ENCODE measurements at regions not wholly inside any gene's neighbourhood (a gene's known extent, or its start where the extent isn't known, plus 50 kb on each side); places are given as distances from the start of the nearest gene placed in this dataset.

DNA sequence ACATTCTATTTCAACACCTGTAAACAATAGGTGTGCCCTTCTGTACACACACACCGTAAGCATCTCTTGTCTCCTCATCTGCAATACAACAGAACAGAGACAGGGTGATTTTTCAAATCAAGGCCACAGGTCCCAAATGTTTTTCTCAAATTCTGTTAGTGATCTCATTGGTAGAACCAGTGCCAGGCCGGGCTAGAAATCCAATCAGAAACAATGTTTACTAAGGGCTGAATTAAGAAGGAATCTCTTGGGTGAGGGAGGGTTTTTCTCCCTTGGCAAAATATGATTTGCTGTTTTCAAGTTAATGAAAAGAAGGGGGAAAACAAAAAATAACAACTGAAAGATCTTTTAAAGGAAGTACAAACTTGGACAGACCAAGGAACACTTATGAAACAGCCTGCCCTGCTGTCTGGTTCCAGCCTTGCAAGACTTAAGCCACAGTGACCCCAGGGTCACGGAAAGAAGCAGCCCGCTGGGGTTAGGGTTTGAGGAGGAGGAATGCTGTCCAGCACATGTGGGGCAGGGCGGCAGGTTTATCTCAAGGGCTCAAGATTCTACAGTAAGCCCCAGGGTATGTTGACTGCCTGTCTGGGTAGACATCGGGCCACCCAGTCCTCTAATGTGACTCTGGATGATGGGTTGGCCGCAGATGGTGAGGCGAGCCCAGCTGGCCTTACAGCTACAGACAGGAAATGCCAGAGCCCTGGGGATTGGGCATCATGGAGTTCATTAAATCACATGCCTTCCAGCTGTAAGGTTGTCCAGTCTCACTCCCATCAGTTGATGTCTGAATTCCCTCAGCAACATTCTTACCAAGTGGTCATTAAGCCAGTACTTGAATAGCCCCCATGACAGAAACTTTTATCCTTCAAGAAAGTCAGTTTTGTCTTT lies 73.3 kb upstream of the SLC44A3 start:
- H3K4me1 ChIP-seq = no peaks in the 10 kb centered on the region
- peaks cover 10% of the 10 kb centered on the region for H3K9me3 Mint-ChIP-seq (ENCODE audit: unreplicated experiment)
- ChIA-PET CTCF (no interaction called here), POLR2A (no interaction called here)
- no peak overlapping the region for H3K4me3 Mint-ChIP-seq (ENCODE audit: unreplicated experiment)
- H3K36me3 Mint-ChIP-seq (ENCODE audit: insufficient read depth, unreplicated experiment) = no peaks in the 10 kb centered on the region
- no peaks in the 10 kb centered on the region; the same call in 1 of the 2 replicates for H3K36me3 ChIP-seq (ENCODE audit: control insufficient read depth, insufficient read depth, low read length)
- H3K27me3 ChIP-seq (replicated peaks; ENCODE audit: control insufficient read depth, insufficient read depth, low read length) = no peaks in the 10 kb centered on the region
- intact Hi-C loops (cut with micrococcal nuclease; ENCODE audit: unreplicated experiment) = no loop called here
- DNase-seq = peak; percentile 4 to 50
- no peaks in the 10 kb centered on the region for H3K9me3 ChIP-seq
- no peaks in the 10 kb centered on the region for H3K4me1 Mint-ChIP-seq (ENCODE audit: low read depth, unreplicated experiment)
- H3K27ac Mint-ChIP-seq (ENCODE audit: unreplicated experiment) = no peak overlapping the region
- TF ChIP-seq, protein P1, sequence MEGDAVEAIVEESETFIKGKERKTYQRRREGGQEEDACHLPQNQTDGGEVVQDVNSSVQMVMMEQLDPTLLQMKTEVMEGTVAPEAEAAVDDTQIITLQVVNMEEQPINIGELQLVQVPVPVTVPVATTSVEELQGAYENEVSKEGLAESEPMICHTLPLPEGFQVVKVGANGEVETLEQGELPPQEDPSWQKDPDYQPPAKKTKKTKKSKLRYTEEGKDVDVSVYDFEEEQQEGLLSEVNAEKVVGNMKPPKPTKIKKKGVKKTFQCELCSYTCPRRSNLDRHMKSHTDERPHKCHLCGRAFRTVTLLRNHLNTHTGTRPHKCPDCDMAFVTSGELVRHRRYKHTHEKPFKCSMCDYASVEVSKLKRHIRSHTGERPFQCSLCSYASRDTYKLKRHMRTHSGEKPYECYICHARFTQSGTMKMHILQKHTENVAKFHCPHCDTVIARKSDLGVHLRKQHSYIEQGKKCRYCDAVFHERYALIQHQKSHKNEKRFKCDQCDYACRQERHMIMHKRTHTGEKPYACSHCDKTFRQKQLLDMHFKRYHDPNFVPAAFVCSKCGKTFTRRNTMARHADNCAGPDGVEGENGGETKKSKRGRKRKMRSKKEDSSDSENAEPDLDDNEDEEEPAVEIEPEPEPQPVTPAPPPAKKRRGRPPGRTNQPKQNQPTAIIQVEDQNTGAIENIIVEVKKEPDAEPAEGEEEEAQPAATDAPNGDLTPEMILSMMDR (IDR thresholded peaks at IDR 0.05; ENCODE audit: insufficient read depth in 1 of 2, low read depth in 1 of 2, low read length in 1 of 2, severe bottlenecking in 1 of 2, unreplicated experiment in 1 of 2) = no peak
- no peak overlapping the region for H3K4me3 ChIP-seq (ENCODE audit: low read depth, low read length)
- H3K27me3 Mint-ChIP-seq (ENCODE audit: insufficient read depth, unreplicated experiment) = no peaks in the 10 kb centered on the region
- no TSS peak for BruUV-seq (replicated peaks)

DNA sequence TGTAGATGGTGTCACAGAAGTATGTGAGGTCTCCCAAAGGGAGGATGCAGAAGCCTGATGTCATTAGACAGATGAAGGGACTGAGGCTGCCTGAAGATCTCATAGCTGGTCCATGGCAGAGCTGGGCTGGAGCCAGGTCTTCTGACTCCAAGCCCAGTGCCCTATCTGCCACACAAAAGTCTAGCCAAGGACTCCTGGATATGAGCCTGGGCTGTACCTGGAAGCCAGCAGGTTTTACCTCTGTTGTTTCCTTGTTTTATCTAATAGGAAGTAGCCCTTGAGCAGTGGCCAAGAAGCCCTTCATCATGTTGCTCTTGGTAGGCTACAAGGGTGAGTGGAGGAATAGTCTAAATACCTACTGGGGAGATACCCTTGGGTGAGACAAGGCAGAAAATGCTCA lies 74.4 kb upstream of the SLC44A3 start:
- DNase-seq = no peak
- Histone ChIP-seq H3K9me3 (no peaks in the 10 kb centered on the region), H3K4me3 (ENCODE audit: low read depth, low read length) (no peak overlapping the region), H3K27me3 (replicated peaks; ENCODE audit: control insufficient read depth, insufficient read depth, low read length) (no peaks in the 10 kb centered on the region), H3K36me3 (ENCODE audit: control insufficient read depth, insufficient read depth, low read length) (no peaks in the 10 kb centered on the region; the same call in 1 of the 2 replicates), H3K4me1 (no peaks in the 10 kb centered on the region)
- intact Hi-C loops (cut with micrococcal nuclease; ENCODE audit: unreplicated experiment) = no loop called here
- no peaks in the 10 kb centered on the region for H3K27me3 Mint-ChIP-seq (ENCODE audit: insufficient read depth, unreplicated experiment)
- H3K4me1 Mint-ChIP-seq (ENCODE audit: low read depth, unreplicated experiment) = no peaks in the 10 kb centered on the region
- TF ChIP-seq, protein P1 (IDR thresholded peaks at IDR 0.05; ENCODE audit: insufficient read depth in 1 of 2, low read depth in 1 of 2, low read length in 1 of 2, severe bottlenecking in 1 of 2, unreplicated experiment in 1 of 2) = no peak
- no peak overlapping the region for H3K4me3 Mint-ChIP-seq (ENCODE audit: unreplicated experiment)
- H3K36me3 Mint-ChIP-seq (ENCODE audit: insufficient read depth, unreplicated experiment) = no peaks in the 10 kb centered on the region
- H3K27ac Mint-ChIP-seq (ENCODE audit: unreplicated experiment) = peak overlapping the region; percentile 4
- BruUV-seq (replicated peaks) = no TSS peak
- peaks cover 10% of the 10 kb centered on the region for H3K9me3 Mint-ChIP-seq (ENCODE audit: unreplicated experiment)
- ChIA-PET CTCF (no interaction called here), POLR2A (no interaction called here)

DNA sequence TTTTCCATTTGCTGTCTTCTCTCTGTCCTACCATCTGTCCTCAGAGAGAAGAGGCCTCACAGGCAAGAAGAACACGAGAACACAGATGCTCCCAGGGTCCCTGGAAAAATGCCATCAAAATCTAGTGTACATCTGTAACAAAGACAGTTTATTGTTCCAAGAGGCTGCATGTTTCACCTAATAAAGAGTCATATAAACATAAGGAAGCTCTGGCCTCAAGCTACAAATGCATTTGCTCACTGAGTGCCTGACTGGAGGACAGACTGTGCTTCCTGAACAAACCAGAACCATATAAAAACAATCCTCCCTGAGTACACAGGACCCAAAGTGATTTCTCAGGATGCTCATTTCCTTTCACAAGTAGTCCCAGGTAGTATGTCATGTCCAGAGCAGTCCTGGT lies 76.3 kb upstream of the SLC44A3 start:
- intact Hi-C loops (cut with micrococcal nuclease; ENCODE audit: unreplicated experiment) = loop anchor here (5.0 kb wide), 1 partner anchor 58 kb away; no protein-coding TSS in a partner anchor
- BruUV-seq (replicated peaks) = no TSS peak

More for the DNA sequence above, 76.3 kb upstream of the SLC44A3 start:
- H3K9me3 Mint-ChIP-seq (ENCODE audit: unreplicated experiment) = no peaks in the 10 kb centered on the region
- ChIA-PET POLR2A (no interaction called here), CTCF (no interaction called here)
- H3K4me3 Mint-ChIP-seq (ENCODE audit: unreplicated experiment) = no peak overlapping the region
- Histone ChIP-seq H3K9me3 (no peaks in the 10 kb centered on the region), H3K36me3 (ENCODE audit: control insufficient read depth, insufficient read depth, low read length) (no peaks in the 10 kb centered on the region; the same call in 1 of the 2 replicates), H3K27me3 (replicated peaks; ENCODE audit: control insufficient read depth, insufficient read depth, low read length) (no peaks in the 10 kb centered on the region), H3K4me3 (ENCODE audit: low read depth, low read length) (no peak overlapping the region), H3K4me1 (no peaks in the 10 kb centered on the region)
- no peaks in the 10 kb centered on the region for H3K4me1 Mint-ChIP-seq (ENCODE audit: low read depth, unreplicated experiment)
- TF ChIP-seq, protein P1 (IDR thresholded peaks at IDR 0.05; ENCODE audit: insufficient read depth in 1 of 2, low read depth in 1 of 2, low read length in 1 of 2, severe bottlenecking in 1 of 2, unreplicated experiment in 1 of 2) = no peak
- no peaks in the 10 kb centered on the region for H3K36me3 Mint-ChIP-seq (ENCODE audit: insufficient read depth, unreplicated experiment)
- no peak for DNase-seq
- no peaks in the 10 kb centered on the region for H3K27me3 Mint-ChIP-seq (ENCODE audit: insufficient read depth, unreplicated experiment)
- no peak overlapping the region for H3K27ac Mint-ChIP-seq (ENCODE audit: unreplicated experiment)
